ENCODE measurements at regions not wholly inside any gene's neighbourhood (a gene's known extent, or its start where the extent isn't known, plus 50 kb on each side); places are given as distances from the start of the nearest gene placed in this dataset.

DNA sequence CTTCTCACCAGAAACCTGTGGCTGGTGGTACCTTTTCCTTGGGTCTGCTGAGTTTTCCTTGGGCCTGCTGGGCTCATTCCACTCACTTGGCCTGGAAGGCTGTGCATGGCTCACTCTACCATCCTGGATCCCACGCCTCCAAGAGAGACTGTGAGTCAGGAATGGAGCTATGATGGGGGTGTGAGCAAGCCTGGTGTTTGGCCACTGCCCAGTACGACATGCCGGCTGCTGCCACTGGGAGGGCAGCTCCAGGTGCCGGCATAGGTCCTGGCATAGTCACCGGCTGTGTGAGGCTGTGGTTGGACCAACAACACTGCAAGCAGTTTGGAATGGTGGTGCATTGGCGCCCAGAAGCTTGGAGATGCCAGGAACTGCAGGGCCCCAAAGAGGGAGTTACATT is 721.7 kb downstream of the PCDH18 start:
- FAIRE-seq (no peak), DNase-seq (ENCODE audit: insufficient read length, low spot score) (peak; percentile 13)
- TF ChIP-seq POLR2A (IDR thresholded peaks at IDR 0.05; ENCODE audit: low read depth, low read length), result no peak

DNA sequence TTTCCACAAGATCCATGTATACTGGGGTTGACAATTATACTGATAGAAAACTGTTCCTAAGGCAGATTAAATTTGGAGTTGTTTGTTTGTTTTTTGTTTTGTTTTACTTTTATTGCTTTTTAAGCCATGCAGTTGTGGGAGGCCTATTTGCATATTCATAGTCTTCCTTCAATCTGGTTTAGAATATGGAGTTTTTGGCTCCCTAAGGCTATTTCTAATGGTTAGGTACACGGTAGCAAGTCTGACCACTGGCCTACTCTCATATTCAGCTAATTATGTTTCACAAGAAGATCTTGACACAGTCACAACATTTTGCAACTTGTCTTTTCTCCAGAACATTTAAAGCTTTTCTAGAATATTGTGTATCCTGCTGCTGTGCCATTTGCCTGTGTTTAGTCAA is 725.5 kb downstream of the PCDH18 start:
- DNase-seq (ENCODE audit: insufficient read length, low spot score), result no peak
- FAIRE-seq, result no peak
- TF ChIP-seq POLR2A (IDR thresholded peaks at IDR 0.05; ENCODE audit: low read depth, low read length), result no peak

DNA sequence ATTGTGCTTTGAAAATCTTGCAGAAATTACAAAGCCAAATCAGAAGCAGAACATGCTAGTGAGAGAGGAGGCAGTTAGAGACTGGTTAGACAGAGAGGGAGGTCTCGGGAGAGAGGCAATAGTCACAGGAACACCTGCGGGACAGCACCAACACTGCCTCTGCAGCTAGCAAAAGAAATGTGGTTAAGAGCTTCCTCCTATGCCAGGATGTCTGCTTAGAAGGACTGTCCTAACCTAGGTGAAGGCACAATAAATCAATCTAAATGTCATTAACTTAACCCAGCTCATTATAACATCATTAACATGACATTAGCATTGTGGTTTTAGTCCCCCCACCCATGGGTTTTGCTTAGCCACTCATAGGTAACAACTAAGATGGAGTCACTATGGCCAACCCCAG is 726.7 kb downstream of the PCDH18 start:
- DNase-seq (ENCODE audit: insufficient read length, low spot score), result no peak
- TF ChIP-seq POLR2A (IDR thresholded peaks at IDR 0.05; ENCODE audit: low read depth, low read length), result no peak
- FAIRE-seq, result no peak

DNA sequence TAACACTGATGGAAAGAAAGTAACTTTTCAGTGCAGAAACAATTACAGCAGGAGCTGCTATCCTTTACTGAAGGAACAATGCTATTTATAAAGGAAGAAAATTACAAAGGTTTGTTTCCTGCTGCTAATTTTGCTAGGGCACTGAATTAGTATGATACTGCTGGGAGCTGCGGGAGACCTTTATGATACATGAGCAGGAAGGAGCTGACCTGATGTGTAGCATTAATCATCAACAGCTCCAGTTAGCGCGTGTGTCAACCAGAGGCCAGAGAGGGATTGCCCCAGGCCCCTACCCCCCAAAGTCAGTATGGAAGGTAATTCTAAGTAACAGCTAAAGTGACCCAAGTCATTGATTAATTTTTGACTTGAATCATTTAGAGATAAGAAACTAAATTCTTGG is 728.9 kb downstream of the PCDH18 start:
- FAIRE-seq (no peak), DNase-seq (ENCODE audit: insufficient read length, low spot score) (no peak)
- TF ChIP-seq POLR2A (IDR thresholded peaks at IDR 0.05; ENCODE audit: low read depth, low read length), result no peak

DNA sequence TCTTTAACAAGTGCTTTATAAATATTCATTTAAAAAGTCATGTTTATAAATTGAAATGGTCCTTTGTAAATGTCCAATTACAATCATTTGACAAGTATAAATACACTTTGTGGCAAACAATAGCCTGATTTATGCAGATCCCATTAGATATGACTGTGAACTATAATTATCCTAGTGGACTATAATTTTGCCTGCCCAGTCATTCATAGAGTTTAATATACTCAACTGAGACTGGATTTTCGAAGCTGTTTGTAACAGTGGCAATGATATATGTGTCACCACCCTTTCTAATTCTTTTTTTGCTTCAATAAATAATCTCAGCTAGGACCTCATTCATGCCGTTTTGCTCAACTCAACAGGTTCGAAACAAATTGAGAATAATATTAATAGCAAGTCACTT is 732.0 kb downstream of the PCDH18 start:
- TF ChIP-seq POLR2A (IDR thresholded peaks at IDR 0.05; ENCODE audit: low read depth, low read length), result no peak

DNA sequence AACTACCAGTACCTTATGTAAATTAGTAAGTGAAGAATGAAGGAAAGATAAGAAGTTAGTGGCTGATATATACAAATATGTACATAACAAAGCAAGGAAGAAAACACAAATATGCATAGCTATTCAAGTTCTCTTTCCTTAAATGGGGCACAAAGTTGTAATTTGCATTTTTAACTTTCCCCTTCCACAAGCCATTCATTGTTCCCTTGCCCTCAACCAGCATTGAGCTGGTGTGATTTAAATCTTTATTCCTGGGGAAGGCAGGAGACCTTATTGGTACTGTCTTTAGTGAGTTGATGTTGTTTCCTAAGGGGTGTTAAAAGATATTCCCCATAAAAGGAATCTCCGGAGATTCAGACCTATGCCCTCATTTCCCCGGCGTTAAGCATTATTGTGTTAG is 735.3 kb downstream of the PCDH18 start:
- TF ChIP-seq POLR2A (IDR thresholded peaks at IDR 0.05; ENCODE audit: low read depth, low read length), result no peak
- FAIRE-seq, result no peak
- no peak for DNase-seq (ENCODE audit: insufficient read length, low spot score)

More for the DNA sequence above, 732.0 kb downstream of the PCDH18 start:
- FAIRE-seq (no peak), DNase-seq (ENCODE audit: insufficient read length, low spot score) (no peak)

DNA sequence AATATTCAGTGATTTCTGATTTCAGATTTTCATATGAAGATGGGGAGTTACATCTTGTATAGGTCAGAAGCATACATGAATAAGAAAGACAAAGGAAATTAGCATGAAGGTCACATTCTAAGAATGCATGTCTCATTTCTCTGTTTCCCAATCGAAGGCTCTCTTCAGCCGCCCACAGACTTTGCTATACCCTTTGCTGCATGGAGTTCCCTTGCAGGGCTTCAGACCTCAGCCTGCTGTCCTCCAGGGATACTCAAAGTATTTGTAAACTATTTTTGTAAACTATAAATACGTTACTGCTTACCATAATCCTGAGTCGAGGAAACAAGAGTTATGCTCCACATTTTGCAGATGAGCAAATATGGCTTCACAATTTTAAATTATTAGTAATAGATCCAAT is 738.4 kb downstream of the PCDH18 start:
- TF ChIP-seq POLR2A (IDR thresholded peaks at IDR 0.05; ENCODE audit: low read depth, low read length), result no peak
- FAIRE-seq (no peak), DNase-seq (ENCODE audit: insufficient read length, low spot score) (no peak)

DNA sequence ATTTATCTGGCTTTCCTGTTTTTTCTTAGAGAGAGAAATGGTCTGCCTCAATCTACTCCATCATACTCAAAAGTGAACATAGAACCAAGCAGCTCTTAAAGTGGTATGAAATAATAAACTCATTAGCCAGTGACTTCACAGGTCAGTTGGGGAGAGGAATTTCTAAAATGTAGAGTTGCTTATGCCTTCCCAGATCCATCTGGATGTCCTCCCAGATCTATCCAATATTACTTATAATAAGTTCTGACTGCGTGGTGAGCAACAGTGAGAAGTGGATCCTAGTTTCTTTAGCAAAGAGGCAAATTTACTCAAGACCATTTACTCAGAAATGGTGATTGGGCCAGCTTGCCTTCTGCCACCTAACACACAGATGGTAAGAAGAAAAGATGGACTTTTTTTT is 748.0 kb downstream of the PCDH18 start:
- TF ChIP-seq POLR2A (IDR thresholded peaks at IDR 0.05; ENCODE audit: low read depth, low read length), result no peak
- FAIRE-seq, result no peak
- no peak for DNase-seq (ENCODE audit: insufficient read length, low spot score)

DNA sequence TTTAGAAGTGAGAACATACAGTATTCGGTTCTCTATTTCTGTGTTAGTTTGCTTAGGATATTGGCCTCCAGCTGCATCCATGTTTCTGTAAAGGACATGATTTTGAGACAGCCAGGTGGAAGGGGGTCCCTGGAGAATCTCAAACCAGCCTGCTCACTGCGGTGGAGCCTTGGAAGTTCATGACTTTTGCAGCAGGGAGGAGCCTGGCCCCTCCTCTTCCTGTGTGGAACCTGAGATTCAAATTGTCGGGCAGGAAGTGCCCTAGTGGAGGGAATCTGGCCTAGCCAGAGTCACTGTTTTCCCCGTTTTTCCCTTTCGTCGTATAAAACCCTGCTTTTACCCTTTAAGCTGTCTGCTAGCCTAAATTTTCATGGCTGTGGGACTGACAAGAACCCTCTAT is 762.6 kb downstream of the PCDH18 start:
- no peak for TF ChIP-seq POLR2A (IDR thresholded peaks at IDR 0.05; ENCODE audit: low read depth, low read length)
- DNase-seq (ENCODE audit: insufficient read length, low spot score) (no peak), FAIRE-seq (no peak)

DNA sequence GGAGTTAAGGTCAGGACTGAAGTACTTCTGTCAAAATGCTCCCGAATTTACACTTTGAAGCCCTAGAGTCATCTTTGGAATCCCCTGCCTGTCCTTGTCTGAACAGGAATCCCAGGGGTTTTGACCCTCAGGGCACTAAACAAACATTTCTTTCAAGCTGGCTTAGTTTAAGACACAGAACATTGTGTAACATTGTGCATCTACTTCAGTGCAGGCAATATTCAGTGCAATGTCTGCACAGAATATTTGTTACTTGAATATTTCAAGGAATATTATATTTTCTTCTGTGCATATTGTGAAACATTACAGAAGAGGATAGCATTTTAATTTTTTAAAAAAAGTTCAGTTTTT is 763.4 kb downstream of the PCDH18 start:
- TF ChIP-seq POLR2A (IDR thresholded peaks at IDR 0.05; ENCODE audit: low read depth, low read length), result no peak
- no peak for FAIRE-seq
- no peak for DNase-seq (ENCODE audit: insufficient read length, low spot score)

DNA sequence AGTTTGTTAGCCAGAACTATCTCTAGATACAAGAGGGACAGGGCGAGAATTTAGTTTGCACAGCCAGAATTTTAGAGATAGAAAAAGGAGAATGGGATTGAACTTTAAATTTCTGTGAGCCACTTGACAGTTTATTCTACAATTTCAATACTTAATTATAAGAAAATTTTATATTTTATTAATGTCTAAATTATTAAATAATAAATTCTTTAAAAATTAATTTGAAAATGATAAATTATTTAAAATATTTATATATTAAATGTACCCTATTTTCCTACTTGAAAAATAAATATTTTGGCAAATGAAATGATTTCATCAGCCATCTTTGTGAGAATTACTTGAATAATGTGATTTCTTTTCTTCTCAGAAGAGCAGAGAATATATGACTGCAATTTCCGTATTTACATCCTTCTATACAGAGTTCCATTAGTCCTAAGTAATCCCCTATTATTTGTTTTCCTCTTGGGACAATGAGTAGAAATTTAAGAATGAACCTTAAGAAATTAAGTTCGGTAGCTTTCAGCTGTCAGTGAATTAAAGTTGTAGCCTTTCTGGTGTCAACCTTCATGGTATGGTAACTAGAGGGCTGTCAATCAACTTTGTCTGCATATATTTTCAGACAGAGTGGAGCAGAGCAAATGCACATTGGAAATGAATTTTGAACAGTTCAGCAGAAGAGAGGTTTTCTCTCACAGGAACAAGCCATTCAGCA is 763.9 kb downstream of the PCDH18 start:
- no peak for TF ChIP-seq POLR2A (IDR thresholded peaks at IDR 0.05; ENCODE audit: low read depth, low read length)
- FAIRE-seq, result no peak
- no peak for DNase-seq (ENCODE audit: insufficient read length, low spot score)

DNA sequence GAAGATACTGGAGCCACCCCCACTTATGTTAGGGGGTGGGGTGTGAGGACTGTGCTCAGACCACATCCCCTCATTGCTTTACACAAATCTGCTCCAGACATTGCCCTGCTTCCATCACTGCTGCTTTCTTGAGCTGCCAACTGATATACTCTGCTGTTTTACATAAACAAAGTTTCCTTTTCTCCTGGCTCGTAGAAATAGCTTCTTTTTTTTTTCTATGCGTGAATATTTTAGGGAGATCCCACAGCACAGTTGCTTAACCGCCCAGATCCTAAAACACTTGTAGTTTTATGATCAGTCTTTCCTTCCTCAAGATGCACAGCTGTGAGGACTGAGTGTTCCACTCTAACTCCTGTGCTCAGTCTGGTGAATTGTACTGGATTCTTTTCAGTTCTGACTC is 768.4 kb downstream of the PCDH18 start:
- TF ChIP-seq POLR2A (IDR thresholded peaks at IDR 0.05; ENCODE audit: low read depth, low read length), result no peak
- DNase-seq (ENCODE audit: insufficient read length, low spot score) (no peak), FAIRE-seq (no peak)

DNA sequence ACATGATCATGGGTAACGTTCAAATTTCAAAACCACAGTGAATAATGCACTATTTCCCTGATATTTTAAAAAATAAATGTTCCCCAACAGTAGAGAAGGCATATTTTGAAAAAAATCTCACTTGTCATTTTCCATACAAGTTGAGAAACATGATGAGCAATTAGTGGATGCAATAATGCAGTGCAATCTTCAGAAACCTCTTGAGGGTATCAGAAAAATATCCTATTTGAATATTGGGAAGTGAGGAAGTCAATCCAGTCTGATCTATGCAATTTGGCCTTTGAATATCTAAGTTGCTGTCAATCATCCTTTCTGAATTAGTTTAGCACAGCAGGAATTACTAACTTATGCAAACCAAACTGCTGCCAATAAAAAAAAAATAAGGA is 776.8 kb downstream of the PCDH18 start:
- no peak for FAIRE-seq
- TF ChIP-seq POLR2A (IDR thresholded peaks at IDR 0.05; ENCODE audit: low read depth, low read length), result no peak
- DNase-seq (ENCODE audit: insufficient read length, low spot score), result no peak

DNA sequence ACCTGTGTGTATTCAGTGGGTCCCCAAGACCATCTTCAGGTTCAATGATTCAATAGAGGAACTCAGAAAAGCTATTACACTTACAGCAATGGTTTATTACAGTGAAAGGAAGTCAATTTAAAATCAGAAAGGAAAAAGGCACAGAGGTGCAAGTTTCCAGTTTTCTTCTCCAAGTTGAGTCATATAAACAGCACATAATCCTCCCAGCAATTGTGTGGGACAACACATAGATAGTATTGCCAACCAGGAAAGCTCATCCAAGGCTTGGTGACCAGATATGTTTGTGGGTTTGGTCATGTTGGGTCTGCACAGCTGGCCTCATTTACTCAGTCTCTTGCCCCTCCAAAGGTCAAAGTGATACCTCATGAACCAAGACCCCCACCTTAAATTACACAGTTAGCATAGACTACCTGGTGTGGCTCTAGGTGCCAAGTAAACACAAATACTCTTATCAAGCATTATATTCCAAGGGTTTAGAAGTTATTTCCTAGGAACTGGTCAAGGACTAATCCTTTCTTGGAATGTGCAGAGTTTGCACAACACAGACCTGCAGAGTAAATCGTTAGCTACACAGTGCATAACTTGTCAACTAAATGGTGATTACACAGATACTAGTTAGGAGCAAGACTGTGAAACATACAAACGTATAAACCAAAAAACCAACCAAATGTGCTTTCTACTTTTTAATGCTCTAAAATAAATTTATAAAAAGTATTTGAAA is 777.3 kb downstream of the PCDH18 start:
- no peak for TF ChIP-seq POLR2A (IDR thresholded peaks at IDR 0.05; ENCODE audit: low read depth, low read length)
- FAIRE-seq (no peak), DNase-seq (ENCODE audit: insufficient read length, low spot score) (no peak)

DNA sequence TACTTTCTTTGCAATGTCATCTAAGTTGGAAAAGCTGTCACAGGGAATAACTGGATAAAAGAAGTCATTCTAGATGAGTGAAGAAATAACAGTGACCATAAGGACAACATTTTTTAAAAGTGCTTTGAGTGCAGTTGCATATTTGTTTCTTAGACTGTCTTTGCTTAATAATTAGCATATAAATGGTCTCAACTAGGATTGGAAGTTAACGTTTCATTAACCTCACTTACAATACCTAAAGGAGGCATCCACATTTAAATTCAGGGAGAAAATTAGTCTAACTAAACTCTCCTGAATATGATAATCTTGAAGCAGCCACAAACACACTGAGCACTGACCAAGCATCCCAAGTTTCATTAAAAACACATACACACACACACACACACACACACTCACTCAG is 780.7 kb downstream of the PCDH18 start:
- TF ChIP-seq POLR2A (IDR thresholded peaks at IDR 0.05; ENCODE audit: low read depth, low read length), result no peak
- DNase-seq (ENCODE audit: insufficient read length, low spot score), result no peak
- no peak for FAIRE-seq

Data from H54 (cell line).